Breast epithelium (tissue), 3 donors: ENCODE measurements at regions not wholly inside any gene's neighbourhood (a gene's known extent, or its start where the extent isn't known, plus 50 kb on each side); places are given as distances from the start of the nearest gene placed in this dataset.

ENCODE experiments used
- POLR2A ChIP-seq: fragments of 450-650 bp; IDR thresholded peaks from one replicate; pipeline ENCODE4 v1.6.1; 2016; ENCODE audit warnings: antibody characterized with exemption, mild to moderate bottlenecking, moderate library complexity
- POLR2AphosphoS5 ChIP-seq, 3 donors: sonication (generic); formaldehyde crosslinking; IDR thresholded peaks; one replicate each; pipeline ENCODE4 v1.6.1; 2017; ENCODE audit warnings: antibody characterized with exemption in 3 of 3
- TF ChIP-seq, protein P1 (sequence below), 3 donors: fragments of 450-650 bp; IDR thresholded peaks; one replicate each; pipeline ENCODE4 v1.5.1; 2016 to 2017; ENCODE audit warnings: antibody characterized with exemption in 3 of 3, mild to moderate bottlenecking in 3 of 3, moderate library complexity in 3 of 3

- TF ChIP-seq POLR2AphosphoS5 (IDR thresholded peaks at IDR 0.05) (no peak), POLR2A (no peak)
- TF ChIP-seq, protein P1, sequence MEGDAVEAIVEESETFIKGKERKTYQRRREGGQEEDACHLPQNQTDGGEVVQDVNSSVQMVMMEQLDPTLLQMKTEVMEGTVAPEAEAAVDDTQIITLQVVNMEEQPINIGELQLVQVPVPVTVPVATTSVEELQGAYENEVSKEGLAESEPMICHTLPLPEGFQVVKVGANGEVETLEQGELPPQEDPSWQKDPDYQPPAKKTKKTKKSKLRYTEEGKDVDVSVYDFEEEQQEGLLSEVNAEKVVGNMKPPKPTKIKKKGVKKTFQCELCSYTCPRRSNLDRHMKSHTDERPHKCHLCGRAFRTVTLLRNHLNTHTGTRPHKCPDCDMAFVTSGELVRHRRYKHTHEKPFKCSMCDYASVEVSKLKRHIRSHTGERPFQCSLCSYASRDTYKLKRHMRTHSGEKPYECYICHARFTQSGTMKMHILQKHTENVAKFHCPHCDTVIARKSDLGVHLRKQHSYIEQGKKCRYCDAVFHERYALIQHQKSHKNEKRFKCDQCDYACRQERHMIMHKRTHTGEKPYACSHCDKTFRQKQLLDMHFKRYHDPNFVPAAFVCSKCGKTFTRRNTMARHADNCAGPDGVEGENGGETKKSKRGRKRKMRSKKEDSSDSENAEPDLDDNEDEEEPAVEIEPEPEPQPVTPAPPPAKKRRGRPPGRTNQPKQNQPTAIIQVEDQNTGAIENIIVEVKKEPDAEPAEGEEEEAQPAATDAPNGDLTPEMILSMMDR (IDR thresholded peaks at IDR 0.05): no peak
These were observed 217.5 kb upstream of the PPFIA2 start for GRCh38 chr12:81976661-81977060.
